NAMALWA (cell line): ENCODE measurements at regions not wholly inside any gene's neighbourhood (a gene's known extent, or its start where the extent isn't known, plus 50 kb on each side); places are given as distances from the start of the nearest gene placed in this dataset.

ENCODE experiments used
- DNase-seq: peaks from one replicate; pipeline ENCODE4 v3.0.0-alpha.2; 2015; ENCODE audit warnings: low spot score

DNA sequence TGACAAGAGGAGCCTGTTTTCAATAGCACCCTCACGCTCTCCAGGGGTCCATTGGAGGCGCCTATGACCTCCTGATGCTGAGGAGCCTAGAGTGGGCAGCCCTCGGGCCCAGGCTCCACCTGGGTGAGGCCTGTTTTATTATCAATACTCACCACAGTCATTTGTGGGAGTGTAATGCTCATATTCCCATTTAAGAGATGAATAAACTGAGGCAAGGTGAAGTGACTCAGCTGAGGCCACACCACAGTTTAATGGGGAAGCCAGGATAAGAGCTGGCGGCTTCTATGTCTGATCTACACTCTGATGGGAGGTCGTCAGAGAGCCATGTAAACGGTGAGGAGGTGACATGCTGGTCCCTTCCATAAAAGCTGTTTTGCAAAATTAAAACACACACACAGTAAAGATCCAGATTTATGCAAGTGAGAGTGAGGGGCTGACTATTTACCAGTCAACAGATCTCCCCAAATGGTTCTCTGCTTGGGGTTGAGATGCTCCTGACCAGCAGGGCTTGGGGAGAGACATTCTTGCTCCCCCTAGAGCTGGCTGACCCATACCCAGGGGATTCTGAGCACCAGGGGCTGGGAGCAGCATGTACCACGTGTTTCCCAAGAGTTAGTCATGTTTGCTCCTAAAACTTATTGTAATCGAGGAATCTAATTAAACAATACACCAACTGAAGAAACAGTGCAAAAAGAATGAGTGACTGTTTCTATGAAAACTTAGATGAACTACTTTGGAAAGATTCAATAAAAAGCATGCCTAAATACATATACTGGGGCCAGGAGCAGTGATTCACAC, 81.0 kb upstream of the INSIG1 start:
- DNase-seq = no peak

DNA sequence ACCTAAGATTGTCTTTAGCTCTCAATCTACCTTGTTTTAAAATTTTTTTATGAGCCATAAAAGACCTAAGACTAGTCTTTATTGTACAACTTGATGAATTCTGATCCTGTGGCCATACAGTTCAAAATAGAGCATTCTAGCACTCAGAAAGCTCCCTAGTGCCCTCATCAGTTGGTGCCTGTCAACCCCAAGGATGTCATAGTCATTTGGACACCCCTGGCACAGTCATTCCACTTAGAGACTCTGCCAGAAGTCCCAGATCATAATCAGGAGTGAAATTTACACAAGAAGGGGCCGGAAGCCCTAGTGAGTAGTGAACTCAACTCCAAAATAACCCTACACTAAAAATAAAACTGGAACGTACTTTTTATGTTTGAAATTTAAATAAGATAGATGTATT, 80.0 kb upstream of the INSIG1 start:
- DNase-seq = no peak

DNA sequence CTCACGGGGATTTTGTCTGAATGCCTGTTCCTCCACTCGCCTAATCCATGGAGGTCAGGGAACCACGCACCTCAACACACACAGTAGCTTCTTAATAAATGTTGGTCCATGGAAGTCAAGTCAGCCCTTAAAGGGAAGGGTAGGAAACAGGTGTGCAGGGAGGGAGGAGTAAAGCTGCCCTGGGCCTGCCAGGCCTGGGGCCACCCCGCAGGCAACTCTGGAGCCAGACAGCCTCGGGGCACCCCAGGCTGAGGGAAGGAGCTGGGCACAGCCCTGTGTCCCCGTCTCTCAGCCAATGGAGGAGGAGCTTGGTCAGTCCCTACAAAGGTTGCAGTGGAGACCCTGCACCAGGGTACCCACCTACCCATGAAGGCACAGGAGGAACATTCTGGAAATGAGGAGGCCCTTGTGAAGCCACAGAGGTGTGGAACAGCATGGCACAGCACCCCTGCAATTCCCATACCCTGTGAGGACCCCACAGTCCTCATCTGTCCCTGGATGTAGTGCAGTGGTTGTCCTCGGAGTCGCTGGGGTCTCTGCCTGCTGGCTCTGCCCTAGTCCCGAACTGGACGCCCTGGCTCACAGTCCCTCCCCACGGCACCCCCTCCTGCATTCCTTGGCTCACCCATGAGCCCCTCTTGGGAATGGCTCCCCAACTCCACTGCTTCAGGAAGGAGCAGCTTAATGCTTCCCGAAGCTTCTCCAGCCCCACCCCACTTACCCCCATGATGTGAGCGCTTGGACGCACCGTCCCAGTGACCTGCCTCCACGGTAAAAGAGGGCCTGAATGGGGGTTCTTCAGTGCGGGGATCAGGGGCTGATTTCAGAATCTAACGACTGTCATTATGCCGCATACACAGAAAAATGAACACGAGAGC, 79.2 kb upstream of the INSIG1 start:
- no peak for DNase-seq

GRCh38 chr7:155219154-155219531, 78.5 kb upstream of the INSIG1 start:
- no peak for DNase-seq

DNA sequence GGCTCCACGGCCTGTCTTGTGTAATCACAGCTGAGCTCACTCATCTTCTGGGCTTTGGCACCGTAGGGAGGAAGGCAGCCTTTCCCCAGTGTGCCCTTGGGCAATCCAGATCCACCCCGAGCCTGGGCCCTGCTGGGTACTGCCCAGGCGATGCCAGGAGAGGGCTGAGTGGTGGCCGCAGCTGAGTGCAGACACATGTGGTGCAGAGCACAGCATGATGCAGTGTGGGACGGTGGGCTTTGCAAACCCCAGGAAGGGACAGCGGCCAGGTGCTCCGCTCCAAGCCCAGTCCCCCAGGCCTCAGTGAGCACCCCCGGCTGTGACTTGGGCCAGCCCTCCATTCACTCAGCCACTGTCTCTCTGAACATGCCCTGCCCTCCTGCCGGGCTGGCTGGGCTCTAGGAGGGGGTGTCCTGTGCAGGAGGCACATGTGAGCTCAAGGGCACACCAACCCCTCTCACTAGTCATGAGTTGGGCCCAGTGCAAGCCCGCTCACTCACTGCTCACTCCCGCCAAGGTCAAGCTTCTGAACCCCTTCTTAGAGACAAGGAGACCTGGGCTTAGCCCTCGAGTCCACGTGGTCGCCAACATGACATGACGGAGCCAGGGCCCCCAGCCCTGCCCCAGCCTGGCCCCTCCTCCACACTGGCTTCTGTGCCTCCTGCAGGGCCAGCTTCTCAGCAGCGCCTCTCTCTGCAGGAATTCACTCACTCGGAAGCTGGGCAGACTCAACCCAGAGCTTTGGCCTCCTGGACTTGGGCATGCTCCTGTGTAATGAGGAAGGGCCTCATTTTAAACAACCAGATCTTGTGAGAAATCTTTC, 77.5 kb upstream of the INSIG1 start:
- DNase-seq = no peak

- DNase-seq = no peak
These were observed 76.8 kb upstream of the INSIG1 start for GRCh38 chr7:155220903-155221302.

DNA sequence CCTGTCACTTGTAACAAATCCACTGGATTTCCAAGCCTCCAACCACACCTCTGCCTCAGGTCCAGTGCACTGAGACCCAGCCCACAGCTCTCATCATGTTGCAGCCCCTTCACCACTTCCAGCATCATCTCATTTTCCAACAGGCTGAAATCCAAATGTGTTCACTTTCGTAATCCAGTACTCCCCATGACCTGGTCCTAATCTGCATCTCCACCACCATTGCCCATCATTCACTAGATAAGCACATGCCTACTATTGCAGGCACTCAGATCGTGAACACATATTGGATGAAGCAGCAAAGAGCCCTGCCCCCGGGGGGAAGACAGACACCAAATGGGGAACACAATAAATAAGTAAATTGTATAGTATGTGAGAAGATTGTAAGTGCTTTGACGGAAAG, 76.1 kb upstream of the INSIG1 start:
- DNase-seq = no peak

- DNase-seq = no peak
These were observed 75.6 kb upstream of the INSIG1 start for GRCh38 chr7:155222061-155222460.

GRCh38 chr7:155222573-155222972, 75.1 kb upstream of the INSIG1 start:
- DNase-seq = no peak

- DNase-seq = no peak
These were observed 74.7 kb upstream of the INSIG1 start for GRCh38 chr7:155223021-155223420.

DNA sequence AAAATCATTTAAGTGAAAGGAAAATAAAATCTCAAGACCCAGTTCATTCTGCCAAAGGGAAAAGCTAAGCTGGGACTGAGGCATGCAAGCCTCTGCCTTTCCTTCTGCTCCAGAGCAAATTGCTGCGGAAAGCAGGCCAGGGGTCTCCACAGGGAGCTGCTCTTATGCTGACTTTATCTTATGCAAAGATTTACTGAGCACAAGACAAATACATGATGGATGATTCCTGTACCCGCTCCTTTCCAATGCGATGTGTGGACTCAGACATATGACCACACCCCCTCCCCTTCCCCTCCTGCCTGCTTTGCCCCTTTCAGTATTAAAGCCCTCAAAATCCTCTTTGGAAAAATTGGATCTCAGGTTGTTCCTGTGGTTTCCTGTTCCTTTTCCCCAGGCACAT, 74.2 kb upstream of the INSIG1 start:
- DNase-seq = no peak

- DNase-seq = no peak
These were observed 73.4 kb upstream of the INSIG1 start for GRCh38 chr7:155224116-155224811.

GRCh38 chr7:155225095-155225494, 72.6 kb upstream of the INSIG1 start:
- no peak for DNase-seq

GRCh38 chr7:155225516-155225915, 72.2 kb upstream of the INSIG1 start:
- no peak for DNase-seq

- no peak for DNase-seq
These were observed 71.2 kb upstream of the INSIG1 start for GRCh38 chr7:155226261-155227003.

GRCh38 chr7:155227004-155227787, 70.5 kb upstream of the INSIG1 start:
- no peak for DNase-seq

GRCh38 chr7:155227788-155228458, 69.8 kb upstream of the INSIG1 start:
- no peak for DNase-seq

DNA sequence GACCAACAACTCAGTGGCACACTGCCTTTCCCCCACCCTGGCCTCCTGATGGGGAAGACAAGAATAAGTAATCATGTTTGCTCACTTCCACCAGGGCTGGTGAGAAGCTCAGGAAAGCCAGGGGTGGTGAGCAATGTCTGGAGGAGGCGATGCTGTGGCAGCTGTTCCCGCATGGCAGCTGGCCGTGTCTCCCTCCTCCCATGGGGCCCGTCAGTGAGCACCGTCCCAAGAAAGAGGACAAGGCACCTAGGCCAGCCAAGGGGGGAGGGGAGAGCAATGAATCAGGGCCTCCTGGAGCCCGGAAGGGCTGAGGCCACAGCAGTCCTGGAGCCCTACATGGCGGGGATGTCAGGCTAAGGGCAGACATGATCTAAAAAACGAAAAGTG, 69.2 kb upstream of the INSIG1 start:
- DNase-seq = no peak

GRCh38 chr7:155228894-155229293, 68.8 kb upstream of the INSIG1 start:
- no peak for DNase-seq
